Activated effector memory CD4-positive, alpha-beta T cell treated with anti-CD3 and anti-CD28 coated beads, Interleukin-2, amount 50 U/mL, for 16 hours (primary cell): ENCODE measurements at regions not wholly inside any gene's neighbourhood (a gene's known extent, or its start where the extent isn't known, plus 50 kb on each side); places are given as distances from the start of the nearest gene placed in this dataset.

Source experiments
- DNase-seq: peaks from one replicate; pipeline ENCODE4 v3.0.0-alpha.2; 2020

DNA sequence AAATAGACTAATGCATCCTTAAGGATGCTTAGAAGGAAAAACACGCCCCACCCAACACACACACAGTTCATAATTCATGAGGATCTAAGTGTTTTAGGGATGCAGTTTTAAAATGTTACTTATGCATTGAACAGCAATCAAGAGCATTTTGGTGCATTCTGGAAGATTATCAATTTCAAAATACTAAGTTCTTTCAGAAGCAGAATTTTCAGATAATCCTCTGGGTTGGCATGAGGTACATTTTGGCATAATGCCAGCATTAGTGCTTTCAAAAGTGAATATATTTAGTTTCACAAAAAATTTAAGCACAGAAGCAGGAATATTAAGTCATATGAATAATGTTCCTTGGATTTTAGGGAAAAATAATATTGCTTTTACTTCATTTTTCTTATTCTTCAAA lies 937.1 kb downstream of the REEP3 start:
- DNase-seq, result no peak

DNA sequence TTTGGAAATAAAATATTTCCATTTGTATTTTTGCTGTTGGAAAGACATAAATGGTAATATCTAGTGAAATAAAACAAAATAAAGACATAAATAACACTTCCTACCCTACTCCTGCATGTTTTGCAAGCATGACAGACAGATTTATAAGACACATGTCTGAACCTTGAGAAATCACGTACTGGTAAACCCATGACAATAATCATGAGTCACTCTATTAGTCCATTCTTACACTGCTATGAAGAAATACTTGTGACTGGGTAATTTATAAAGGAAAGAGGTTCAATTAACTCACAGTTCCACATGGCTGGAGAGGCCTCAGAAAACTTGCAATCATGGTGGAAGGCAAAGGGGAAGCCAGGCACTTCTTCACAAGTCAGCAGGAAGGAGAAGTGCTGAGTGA lies 942.2 kb downstream of the REEP3 start:
- DNase-seq, result no peak

DNA sequence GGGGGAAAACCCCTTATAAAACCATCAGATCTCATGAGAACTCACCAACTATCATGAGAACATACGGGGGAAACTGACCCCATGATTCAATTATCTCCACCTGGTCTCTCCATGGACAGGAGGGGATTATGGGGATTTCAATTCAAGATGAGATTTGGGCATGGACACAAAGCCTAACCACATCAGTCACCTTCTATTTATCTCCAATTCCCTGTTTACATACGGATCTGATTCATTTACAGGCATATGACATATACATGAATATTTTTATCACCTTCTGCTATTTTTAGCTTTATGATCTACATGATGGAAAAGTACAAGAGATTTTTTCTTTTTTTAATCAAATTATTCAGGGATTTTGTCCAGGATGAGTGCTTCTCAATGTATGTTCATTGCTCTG lies 944.5 kb downstream of the REEP3 start:
- DNase-seq, result no peak

DNA sequence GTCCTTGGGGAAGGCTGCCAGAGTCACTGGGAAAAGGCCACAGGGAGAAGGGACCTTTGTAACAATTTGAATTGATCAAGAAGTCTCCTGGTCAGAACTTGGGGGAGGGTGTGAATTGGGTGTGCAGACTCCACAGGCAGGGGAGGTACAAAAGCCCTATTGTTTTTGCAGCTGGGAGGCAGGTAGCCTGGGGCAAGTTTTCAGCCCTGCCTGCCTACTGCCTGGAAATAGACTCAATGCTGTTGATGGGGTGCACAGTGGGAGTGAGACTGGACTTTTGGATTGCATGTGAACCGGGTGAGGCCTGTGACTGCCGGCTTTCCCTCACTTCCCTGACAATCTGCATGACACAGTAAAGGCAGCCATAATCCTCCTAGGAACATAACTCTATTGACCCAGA lies 947.0 kb downstream of the REEP3 start:
- DNase-seq, result no peak

DNA sequence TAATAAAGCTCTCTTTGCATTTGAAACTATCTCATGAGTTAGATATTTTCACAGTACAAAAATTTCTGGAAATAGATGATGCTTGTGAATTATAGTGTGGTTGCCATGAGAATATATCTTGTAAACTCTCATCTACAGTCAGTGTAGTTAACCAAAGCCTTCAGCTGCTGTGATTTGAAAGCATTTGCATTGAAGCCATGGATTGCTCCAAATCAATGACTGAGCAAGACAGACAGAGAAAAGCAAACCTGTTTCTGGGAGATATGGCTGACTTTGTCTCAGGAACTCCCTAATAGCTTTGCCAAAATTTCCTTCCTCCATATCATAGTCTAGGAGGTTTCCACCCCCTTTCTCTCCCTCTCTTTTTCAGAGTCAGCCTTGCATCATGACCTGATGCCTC lies 955.3 kb downstream of the REEP3 start:
- DNase-seq, result no peak

DNA sequence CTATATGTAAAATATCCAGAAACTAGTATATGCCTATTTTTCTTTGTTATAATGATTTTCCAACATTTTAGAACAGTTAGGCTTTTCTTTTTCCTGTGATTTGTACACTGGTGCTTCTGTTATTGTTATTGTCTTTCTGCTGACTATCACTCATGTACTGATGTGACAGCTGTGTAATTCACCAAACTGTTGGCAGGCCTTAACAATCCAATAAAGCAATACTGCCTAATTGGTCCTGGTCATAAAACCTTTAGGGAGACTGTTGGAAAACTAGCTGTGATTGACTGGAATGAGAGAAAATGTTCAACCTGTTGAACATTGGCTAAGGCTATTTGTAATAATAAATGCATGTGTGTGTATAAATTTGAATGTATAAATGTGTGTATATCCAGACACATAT lies 956.6 kb downstream of the REEP3 start:
- DNase-seq, result no peak

DNA sequence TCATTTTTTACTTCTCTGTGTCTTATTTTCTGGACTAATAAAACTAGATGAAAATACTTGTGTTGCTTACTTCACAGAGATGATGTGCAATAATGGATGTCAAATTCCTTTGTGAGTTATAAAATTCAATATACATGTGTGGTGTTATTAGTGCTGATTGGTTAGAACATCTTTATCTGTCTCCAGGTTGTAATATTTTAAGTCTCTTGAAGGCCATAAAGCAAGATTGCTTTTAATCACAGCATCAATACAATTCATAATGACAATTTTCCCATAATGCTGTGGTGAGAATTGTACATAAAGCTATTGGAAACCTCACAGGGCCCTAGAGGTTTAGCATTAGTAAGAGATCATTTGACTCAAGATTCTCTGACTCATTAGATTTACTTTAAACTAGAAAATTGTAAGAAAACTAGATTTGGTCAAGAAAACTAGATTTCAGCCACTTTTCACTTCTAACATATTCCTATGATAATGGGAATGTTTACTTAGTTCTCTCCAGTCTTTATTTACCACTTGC lies 963.7 kb downstream of the REEP3 start:
- DNase-seq, result no peak

DNA sequence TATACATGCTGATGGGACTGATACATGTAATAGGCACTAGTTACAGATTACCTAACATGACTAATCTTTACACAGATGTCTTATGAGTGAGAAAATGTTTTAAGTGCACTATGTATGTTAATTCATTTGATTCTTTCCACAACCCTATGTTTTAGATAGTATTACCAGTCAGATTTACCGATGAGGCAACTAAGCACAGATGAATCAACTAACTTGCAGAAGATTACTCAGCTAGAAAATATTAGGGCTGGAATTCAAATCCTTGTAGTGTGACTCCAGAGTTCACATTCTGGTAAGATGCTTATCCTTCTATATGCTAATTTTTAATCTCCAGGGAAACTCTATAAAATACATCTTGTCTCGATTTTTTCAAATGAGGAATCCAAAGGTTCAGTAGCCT lies 964.9 kb downstream of the REEP3 start:
- no peak for DNase-seq

DNA sequence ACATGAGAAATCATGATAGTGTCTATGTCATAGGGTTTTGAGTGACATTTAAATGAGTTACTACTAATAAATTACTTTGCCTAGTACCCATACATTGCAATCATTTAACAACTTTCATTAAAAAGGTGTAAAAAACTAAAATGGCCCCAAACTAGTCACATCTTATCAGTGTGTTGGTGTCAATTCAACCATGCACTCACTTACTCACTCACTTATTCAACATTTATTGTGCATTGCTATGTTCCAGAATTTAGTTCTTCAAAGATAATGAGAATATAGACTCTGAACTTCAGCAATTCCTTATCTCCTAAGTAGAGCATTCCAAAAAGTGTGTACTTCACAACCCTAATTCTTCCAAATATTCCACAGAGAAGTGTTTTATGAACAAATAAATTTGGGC lies 965.7 kb downstream of the REEP3 start:
- no peak for DNase-seq

DNA sequence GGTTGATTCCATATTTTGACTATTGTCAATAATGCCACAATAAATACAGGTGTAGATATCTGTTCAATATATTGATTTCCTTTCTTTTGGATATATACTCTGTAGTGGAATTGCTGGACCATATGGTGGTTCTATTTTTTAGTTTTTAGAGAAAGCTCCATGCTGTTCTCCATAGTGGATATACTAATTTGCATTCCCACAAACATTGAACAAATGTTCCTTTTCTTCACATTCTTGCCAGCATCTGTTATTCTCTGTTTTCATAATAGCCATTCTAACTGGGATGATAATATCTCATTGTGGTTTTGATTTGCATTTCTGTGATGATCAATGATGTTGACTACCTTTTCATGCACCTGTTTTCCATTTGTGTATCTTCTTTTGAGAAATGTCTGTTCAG lies 973.7 kb downstream of the REEP3 start:
- no peak for DNase-seq

DNA sequence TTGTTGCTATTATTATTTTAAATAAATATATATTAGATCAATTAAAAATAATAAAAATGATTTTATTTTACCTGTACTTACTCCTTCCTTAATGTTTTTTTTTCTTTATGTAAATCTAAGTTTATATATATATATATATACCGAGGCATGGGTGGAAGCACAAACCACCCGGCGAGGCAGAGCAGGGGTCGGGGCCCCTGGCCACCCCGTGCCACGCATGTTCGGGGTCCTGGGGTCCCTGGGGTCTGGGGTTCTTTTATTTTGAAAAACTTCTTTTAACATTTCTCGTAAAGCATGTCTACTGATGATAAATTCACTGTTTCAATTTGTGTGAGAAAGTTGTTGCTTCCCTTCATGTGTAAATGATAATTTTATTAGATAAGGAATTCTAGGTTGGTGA lies 976.1 kb downstream of the REEP3 start:
- no peak for DNase-seq

DNA sequence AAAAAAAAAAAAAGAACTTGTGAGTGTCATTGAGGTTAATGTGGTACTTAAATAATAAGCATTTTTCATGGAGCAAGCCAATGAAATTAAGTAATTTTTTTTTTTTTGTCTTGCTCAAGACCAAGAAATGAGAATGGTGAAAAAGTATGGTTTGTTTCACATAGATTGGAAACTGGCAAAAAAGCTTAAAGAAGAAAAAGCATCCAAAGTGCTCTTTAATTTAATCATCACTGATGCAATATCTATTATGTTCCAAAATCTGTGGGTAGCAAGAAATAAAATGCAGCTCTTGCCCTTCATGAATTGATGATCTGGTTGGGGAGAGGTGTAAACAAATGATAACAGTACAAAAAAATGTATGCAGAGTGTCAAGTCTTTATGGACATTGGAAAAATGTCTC lies 980.6 kb downstream of the REEP3 start:
- DNase-seq, result no peak

DNA sequence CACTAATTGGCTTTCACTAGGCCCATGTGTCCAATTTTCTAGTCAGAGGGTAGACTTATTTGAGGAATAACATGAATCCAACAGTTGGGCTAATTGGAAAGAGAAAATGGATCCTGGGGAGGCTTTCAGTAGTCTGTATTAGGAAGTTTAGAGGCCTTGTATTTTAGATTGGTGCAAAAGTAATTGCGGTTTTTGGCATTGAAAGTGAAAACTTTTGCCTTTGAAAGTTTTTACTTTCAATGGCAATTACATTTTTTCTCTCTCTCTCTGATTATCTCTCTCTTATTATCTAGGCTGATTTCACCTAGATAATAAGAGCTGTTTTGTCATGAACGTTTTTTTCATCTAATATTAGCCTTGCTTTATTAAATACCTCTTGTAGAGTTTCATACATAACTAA lies 981.7 kb downstream of the REEP3 start:
- no peak for DNase-seq

DNA sequence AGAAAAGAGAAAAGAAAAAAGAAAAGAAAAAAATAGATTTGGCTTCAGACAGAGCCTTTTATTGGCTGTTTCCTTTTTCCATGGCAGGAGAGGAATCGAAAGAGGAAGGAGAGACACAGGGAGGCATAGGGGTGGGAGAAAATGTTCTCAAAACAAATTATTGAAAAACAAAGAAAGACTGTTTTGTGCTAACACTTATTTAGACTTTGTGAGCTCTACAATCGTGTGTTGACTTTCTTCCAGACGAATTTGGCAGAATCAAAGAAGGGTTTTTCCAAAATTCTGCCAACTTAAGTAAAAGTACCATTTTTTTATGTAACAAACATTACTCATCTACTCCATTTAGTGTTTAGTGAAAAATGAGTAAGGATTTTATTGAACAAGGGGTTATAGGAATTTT lies 982.2 kb downstream of the REEP3 start:
- no peak for DNase-seq

DNA sequence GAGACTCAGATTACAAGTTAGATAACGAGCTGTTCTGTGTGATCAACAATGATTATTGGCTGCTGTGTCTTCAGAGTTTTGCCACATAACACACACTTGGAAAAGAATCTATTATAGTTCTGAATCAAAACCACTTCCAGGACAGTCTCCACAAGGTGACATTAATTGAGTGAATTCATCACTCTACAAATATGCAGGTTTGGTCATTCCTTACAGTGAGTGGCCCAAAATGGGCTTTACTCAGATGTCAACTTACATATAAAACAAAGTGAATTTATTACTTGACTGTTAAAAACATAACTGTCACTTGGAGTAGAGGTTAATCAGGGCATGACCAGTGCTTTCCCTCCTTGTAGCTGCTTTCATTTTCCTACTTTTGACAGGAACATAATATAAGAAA lies 984.3 kb downstream of the REEP3 start:
- DNase-seq, result no peak

DNA sequence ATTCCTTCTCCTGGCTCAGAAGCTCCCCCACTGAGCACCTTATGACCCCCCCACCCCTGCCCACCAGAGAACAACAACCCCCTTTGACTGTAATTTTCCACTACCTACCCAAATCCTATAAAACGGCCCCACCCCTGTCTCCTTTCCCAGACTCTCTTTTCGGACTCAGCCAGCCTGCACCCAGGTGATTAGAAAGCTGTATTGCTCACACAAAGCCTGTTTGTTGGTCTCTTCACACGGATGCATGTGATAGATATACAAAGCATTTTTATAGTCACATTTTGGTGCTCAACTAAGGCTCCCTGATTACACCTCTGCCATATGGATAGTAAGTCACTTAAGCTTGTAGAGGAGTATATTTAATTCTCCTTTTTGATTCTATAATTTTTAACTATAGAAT lies 985.8 kb downstream of the REEP3 start:
- no peak for DNase-seq

DNA sequence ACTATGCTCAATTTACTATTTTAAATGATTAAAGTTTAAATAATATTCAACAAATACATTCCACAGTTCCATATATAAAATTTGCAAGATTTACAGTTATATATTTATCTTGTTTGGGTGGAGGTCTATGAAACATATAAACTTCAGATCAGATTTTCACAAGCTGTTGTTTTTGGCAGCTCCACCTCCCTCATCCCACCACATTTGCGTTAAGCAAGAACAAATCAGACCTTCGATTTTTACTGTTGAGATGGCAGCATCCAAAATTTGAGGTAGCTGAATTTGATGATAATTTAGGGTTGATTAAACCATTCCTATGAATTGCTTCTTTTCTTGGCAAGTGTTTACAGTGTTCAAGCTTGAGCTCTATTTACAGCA lies 986.4 kb downstream of the REEP3 start:
- DNase-seq, result no peak

DNA sequence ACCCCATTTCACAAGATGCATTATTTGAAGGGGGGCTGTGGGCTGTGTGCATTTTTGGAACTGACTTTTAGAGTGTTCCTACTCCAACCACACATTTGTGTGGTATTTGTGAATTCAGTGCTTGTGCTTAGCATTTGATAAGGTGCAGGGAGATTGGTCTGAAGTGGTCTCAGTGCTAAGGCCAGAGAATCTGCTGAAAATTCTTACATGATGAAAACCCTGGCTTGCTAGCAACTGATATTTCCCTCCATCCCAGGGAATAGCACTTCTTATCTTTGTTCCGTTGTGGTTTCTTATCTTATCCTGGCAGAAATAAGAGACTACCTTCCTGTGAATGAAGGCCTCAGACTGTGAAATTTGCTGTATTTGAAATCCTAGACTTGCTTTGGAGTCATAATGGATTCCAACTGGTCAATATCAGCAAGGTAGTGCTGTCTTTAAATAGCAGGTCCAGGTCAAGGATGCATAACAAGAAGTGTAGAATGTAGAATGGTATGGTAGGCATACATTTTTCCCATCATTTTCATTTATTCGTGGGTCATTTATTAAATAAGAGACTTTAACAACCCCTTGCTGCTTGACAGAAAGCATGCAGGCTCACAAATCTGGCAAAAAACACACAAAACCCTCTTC lies 986.9 kb downstream of the REEP3 start:
- no peak for DNase-seq

DNA sequence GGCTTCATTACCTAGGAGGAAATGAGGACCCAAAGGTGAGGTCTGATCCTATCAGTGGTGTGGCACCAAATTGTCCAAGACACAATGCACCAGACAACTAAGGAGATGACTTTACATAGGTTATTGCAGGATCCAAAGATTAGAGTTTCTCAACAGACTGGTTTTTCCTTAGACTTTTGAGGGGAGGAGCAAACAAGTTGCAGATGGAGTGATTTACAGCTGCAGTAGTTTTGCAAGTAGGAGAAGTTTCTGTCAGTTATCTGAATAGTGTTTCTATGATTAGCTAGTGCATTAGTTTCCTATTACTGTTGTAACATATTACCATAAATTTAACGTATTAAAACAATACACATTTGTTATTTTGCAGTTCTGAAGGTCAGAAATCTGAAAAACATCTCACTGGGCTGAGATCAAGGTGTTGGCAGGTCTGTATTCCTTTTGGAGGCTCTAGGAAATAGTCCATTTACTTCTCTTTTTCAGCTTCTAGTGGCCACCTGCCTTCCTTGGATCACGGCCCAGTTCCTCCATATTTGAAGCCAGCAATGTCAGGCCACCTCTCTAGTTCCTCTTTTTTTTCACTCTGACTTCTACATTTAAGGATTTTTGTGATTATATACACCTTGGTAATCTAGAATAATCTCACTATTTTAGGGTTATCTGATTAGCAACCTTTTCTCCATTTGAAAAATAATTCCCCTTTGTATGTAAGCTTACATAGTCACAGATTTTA lies 994.9 kb downstream of the REEP3 start:
- no peak for DNase-seq

DNA sequence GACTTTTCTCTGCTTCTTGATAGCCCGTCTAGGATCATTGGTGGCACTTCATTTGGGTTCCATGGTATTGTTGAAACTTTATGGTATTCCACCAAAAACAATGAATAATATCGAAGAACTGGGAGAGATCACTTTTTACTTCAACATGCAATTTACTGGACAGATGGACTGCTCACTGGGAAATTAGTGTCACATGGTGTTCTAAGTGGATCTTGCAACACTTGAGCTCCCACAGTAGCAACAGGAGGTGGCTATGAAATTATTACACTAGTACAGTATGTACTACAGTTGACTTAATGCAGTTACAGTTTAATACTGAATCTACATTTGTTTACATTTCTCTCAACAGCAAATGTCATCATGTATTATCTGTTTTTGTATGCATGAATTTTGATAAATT lies 997.3 kb downstream of the REEP3 start:
- no peak for DNase-seq

DNA sequence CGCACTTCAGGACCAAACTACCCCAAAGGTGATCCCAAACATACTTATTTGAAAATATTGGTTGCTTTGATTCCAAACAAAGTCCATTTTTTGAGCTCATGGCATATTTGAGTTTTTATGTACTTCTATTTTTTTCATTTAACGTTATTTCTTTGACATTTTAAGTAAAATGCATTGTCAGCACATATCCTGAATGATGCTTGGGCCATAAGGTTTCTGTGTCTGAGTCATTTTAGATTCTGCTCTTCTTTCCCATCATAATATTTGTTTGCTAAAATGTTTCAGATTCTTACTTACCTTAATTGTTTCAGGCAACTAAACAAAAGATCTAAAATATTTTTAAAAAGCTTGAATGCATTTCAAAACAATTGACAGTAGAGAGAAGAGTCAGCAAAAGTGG lies 998.2 kb downstream of the REEP3 start:
- no peak for DNase-seq

DNA sequence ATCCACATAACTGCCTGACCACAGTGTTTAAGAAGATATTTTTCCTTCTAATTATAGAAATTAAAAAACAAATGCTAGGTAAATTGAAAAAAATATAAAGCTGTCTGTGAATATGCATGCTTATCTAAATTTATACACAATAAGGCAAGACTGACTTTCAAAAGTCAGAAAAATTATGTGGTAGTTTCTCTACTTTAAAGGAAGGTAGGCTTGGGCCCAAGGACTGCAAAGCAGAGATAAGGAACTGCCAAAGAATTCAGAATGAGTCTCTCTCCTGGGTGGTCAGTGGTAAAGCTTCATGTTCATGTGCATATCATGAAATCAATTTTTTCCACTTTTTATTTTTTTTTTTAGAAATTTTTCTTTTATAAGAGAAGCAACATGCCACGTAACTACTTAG lies 998.6 kb downstream of the REEP3 start:
- DNase-seq, result no peak

DNA sequence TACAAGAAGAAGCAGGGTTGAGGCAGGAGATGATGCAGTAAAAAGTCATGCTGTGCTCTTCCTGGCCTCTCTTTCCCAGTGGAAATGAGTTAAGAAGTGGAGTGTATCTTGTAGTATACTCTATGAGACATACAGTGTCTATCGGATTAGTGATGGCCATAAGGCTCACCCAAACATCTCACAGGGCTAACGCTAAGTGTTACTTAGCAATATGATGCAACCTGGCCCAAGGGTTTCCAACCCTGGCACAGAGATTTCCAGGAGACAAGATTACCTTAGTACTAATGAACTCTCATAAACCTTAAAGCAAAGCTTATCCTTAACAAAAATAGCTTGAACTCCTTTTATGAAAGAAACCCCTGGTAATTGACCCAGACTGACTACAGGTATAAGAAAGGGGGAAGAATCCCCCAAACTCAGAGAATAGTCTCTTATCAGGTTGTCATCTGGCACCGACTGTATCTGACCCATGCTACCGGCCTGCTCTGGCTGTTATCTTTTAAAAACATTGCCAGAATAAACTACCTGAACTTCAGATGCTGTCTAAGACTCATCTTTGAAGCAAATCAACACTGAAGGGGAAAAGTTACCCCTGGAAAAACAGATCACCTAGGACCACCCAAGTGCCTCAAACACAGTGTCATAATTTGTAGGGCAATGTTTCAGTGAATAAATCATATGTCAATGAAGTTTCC lies 1002.0 kb downstream of the REEP3 start:
- DNase-seq, result no peak

DNA sequence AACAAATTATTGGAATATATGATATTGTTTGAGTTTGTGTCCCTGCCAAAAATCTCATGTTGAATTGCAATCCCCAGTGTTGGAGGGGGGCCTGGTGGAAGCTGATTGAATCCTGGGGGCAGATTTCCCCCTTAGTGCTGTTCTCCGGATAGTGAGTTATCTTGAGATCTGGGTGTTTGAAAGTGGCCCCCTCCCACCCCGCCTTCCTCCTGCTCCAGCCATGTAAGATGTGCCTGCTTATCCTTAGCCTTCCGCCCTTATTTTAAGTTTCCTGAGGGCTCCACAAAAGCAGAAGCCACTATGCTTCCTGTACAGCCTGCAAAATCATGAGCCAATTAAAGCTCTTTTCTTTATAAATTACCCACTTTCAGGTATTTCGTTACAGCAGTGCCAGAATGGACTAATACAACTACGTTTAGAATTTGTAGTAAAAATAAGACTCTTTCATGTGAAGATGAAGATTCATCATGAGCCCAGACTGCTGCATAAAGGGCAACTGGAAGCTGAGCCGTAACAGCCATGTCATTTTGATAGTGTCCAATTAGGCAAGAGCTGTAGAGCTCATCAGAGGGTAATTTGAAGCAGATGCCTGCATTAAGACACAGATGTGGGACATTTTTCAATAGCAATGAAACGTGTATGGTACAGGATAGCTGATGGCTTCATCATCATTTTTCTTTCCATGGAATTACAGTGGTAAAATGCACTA lies 1007.2 kb downstream of the REEP3 start:
- DNase-seq, result no peak
